SU-DHL-6 (cell line): ENCODE measurements at regions not wholly inside any gene's neighbourhood (a gene's known extent, or its start where the extent isn't known, plus 50 kb on each side); places are given as distances from the start of the nearest gene placed in this dataset.

Experiments
- EZH2phosphoT487 ChIP-seq: fragments of 200-600 bp; sonication (generic), shearing (Covaris generic); conservative IDR thresholded peaks from 2 replicates; pipeline ENCODE4 v1.6.1; 2018; ENCODE audit warnings: mild to moderate bottlenecking, antibody characterized with exemption, low read length, moderate library complexity, mixed read lengths
- TF ChIP-seq, protein P1 (sequence below): fragments of 200-600 bp; sonication (generic); IDR thresholded peaks from one replicate; pipeline ENCODE4 v1.5.1; 2017; ENCODE audit warnings: antibody characterized with exemption, mild to moderate bottlenecking, low read length, moderate library complexity; ENCODE audit not compliant: insufficient read depth, poor library complexity, severe bottlenecking

DNA sequence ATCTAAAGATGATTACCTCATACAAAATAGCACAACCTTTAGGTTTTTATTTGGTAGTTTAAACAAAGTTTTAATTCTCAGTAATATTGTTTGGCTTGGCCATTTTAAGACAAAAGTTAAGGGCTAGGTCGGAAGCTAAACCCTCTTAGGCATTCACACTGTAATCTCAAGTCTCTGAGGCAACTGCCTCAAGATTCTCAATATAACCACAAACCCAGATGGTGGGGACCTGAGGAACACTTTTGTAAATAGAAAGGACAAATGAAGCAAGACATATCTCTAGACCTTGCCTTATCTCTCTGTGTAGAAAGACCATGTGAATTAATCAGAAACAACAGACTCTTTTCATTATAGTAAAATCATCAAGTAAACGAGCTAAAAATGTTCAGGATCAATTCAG is 500.2 kb upstream of the CDH6 start:
- TF ChIP-seq, protein P1, sequence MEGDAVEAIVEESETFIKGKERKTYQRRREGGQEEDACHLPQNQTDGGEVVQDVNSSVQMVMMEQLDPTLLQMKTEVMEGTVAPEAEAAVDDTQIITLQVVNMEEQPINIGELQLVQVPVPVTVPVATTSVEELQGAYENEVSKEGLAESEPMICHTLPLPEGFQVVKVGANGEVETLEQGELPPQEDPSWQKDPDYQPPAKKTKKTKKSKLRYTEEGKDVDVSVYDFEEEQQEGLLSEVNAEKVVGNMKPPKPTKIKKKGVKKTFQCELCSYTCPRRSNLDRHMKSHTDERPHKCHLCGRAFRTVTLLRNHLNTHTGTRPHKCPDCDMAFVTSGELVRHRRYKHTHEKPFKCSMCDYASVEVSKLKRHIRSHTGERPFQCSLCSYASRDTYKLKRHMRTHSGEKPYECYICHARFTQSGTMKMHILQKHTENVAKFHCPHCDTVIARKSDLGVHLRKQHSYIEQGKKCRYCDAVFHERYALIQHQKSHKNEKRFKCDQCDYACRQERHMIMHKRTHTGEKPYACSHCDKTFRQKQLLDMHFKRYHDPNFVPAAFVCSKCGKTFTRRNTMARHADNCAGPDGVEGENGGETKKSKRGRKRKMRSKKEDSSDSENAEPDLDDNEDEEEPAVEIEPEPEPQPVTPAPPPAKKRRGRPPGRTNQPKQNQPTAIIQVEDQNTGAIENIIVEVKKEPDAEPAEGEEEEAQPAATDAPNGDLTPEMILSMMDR: no peak
- TF ChIP-seq EZH2phosphoT487: no peak
